Glomerular visceral epithelial cell (primary cell): ENCODE measurements at regions not wholly inside any gene's neighbourhood (a gene's known extent, or its start where the extent isn't known, plus 50 kb on each side); places are given as distances from the start of the nearest gene placed in this dataset.
"Not testable (repeated sequence)": the region's sequence is repeated elsewhere in the genome, so short reads cannot be mapped to it uniquely, and the experiment has no call there.

Experiments
- DNase-seq: peaks from one replicate; pipeline ENCODE4 v3.0.0-alpha.2; 2016; ENCODE audit errors: extremely low spot score

GRCh38 chr18:73683409-73684238, 464.0 kb downstream of the FBXO15 start:
- DNase-seq, result no peak

- no peak for DNase-seq
Observed at GRCh38 chr18:73681912-73682311, 465.7 kb downstream of the FBXO15 start.

- DNase-seq, result no peak
Observed at GRCh38 chr18:73681398-73681797, 466.2 kb downstream of the FBXO15 start.

GRCh38 chr18:73679941-73680712, 467.5 kb downstream of the FBXO15 start:
- DNase-seq, result peak; percentile 62

GRCh38 chr18:73677450-73677849, 470.2 kb downstream of the FBXO15 start:
- DNase-seq, result no peak

GRCh38 chr18:73674125-73674865, 473.3 kb downstream of the FBXO15 start:
- no peak for DNase-seq

- not testable (repeated sequence) for DNase-seq
Observed at GRCh38 chr18:73671480-73671879, 476.2 kb downstream of the FBXO15 start.

GRCh38 chr18:73670524-73670923, 477.1 kb downstream of the FBXO15 start:
- no peak for DNase-seq

GRCh38 chr18:73670039-73670438, 477.6 kb downstream of the FBXO15 start:
- DNase-seq, result no peak

GRCh38 chr18:73669297-73669696, 478.3 kb downstream of the FBXO15 start:
- no peak for DNase-seq

GRCh38 chr18:73668051-73668450, 479.6 kb downstream of the FBXO15 start:
- no peak for DNase-seq

GRCh38 chr18:73666772-73667171, 480.9 kb downstream of the FBXO15 start:
- no peak for DNase-seq

- no peak for DNase-seq
Observed at GRCh38 chr18:73664896-73665295, 482.7 kb downstream of the FBXO15 start.

GRCh38 chr18:73663581-73663980, 484.1 kb downstream of the FBXO15 start:
- DNase-seq, result no peak

- DNase-seq, result no peak
Observed at GRCh38 chr18:73662421-73662820, 485.2 kb downstream of the FBXO15 start.

- DNase-seq, result no peak
Observed at GRCh38 chr18:73660931-73661856, 486.4 kb downstream of the FBXO15 start.

GRCh38 chr18:73656691-73657090, 490.9 kb downstream of the FBXO15 start:
- no peak for DNase-seq

GRCh38 chr18:73653827-73654226, 493.8 kb downstream of the FBXO15 start:
- DNase-seq, result no peak

- DNase-seq, result no peak
Observed at GRCh38 chr18:73653251-73653650, 494.4 kb downstream of the FBXO15 start.

- DNase-seq, result no peak
Observed at GRCh38 chr18:73647391-73647790, 500.2 kb downstream of the FBXO15 start.

GRCh38 chr18:73646772-73647171, 500.9 kb downstream of the FBXO15 start:
- peak; percentile 62 for DNase-seq
